ELR (cell line): ENCODE measurements at regions not wholly inside any gene's neighbourhood (a gene's known extent, or its start where the extent isn't known, plus 50 kb on each side); places are given as distances from the start of the nearest gene placed in this dataset.

Source experiments
- DNase-seq: peaks from one replicate; pipeline ENCODE4 v3.0.0-alpha.2; 2015; ENCODE audit warnings: low read depth

- DNase-seq, result no peak
These were observed 1228.8 kb upstream of the TENM4 start for GRCh38 chr11:80669620-80670019.

GRCh38 chr11:80668039-80668438, 1227.2 kb upstream of the TENM4 start:
- DNase-seq, result no peak

GRCh38 chr11:80655834-80656233, 1215.0 kb upstream of the TENM4 start:
- no peak for DNase-seq

- DNase-seq, result no peak
These were observed 1210.1 kb upstream of the TENM4 start for GRCh38 chr11:80650966-80651365.

GRCh38 chr11:80649186-80649585, 1208.4 kb upstream of the TENM4 start:
- DNase-seq, result no peak

- DNase-seq, result no peak
These were observed 1197.5 kb upstream of the TENM4 start for GRCh38 chr11:80638296-80638695.

- no peak for DNase-seq
These were observed 1196.7 kb upstream of the TENM4 start for GRCh38 chr11:80637571-80637970.

GRCh38 chr11:80636999-80637398, 1196.2 kb upstream of the TENM4 start:
- no peak for DNase-seq

GRCh38 chr11:80635178-80635577, 1194.3 kb upstream of the TENM4 start:
- DNase-seq, result no peak

GRCh38 chr11:80632691-80633090, 1191.9 kb upstream of the TENM4 start:
- no peak for DNase-seq

GRCh38 chr11:80632156-80632555, 1191.3 kb upstream of the TENM4 start:
- DNase-seq, result no peak

- DNase-seq, result no peak
These were observed 1188.6 kb upstream of the TENM4 start for GRCh38 chr11:80629466-80629865.

- DNase-seq, result no peak
These were observed 1186.5 kb upstream of the TENM4 start for GRCh38 chr11:80627364-80627763.

GRCh38 chr11:80626721-80627120, 1185.9 kb upstream of the TENM4 start:
- no peak for DNase-seq

GRCh38 chr11:80625563-80625962, 1184.7 kb upstream of the TENM4 start:
- DNase-seq, result no peak

GRCh38 chr11:80621871-80622270, 1181.0 kb upstream of the TENM4 start:
- DNase-seq, result no peak

- DNase-seq, result no peak
These were observed 1180.0 kb upstream of the TENM4 start for GRCh38 chr11:80620867-80621266.

GRCh38 chr11:80617156-80617555, 1176.3 kb upstream of the TENM4 start:
- DNase-seq, result no peak

GRCh38 chr11:80616070-80616800, 1175.4 kb upstream of the TENM4 start:
- DNase-seq, result no peak

GRCh38 chr11:80613655-80614054, 1172.8 kb upstream of the TENM4 start:
- no peak for DNase-seq

GRCh38 chr11:80610516-80610915, 1169.7 kb upstream of the TENM4 start:
- no peak for DNase-seq

GRCh38 chr11:80603472-80603871, 1162.6 kb upstream of the TENM4 start:
- no peak for DNase-seq

- DNase-seq, result no peak
These were observed 1158.1 kb upstream of the TENM4 start for GRCh38 chr11:80598905-80599304.

- no peak for DNase-seq
These were observed 1155.5 kb upstream of the TENM4 start for GRCh38 chr11:80596291-80596810.
